Effector memory CD8-positive, alpha-beta T cell (primary cell): ENCODE measurements at regions not wholly inside any gene's neighbourhood (a gene's known extent, or its start where the extent isn't known, plus 50 kb on each side); places are given as distances from the start of the nearest gene placed in this dataset.
"Not testable (repeated sequence)": the region's sequence is repeated elsewhere in the genome, so short reads cannot be mapped to it uniquely, and the experiment has no call there.

Source experiments
- ATAC-seq: fragments of 150-1000 bp; cut with Tn5 transposase; replicated peaks from 2 replicates; pipeline ENCODE4 v1.10.0; 2021; ENCODE audit warnings: mild to moderate bottlenecking, moderate library complexity
- DNase-seq, 3 experiments: peaks; one replicate each; pipeline ENCODE4 v3.0.0; 2021
- H3K27ac Mint-ChIP-seq, 2 donors: one replicate each; pipeline ENCODE4 v1.8.0; 2022; ENCODE audit warnings: mild to moderate bottlenecking in 2 of 2, mixed read lengths in 2 of 2, moderate library complexity in 2 of 2
- H3K27me3 Mint-ChIP-seq, 2 donors: one replicate each; pipeline ENCODE4 v1.8.0; 2022; ENCODE audit warnings: mixed read lengths in 2 of 2
- H3K36me3 Mint-ChIP-seq: one replicate; pipeline ENCODE4 v1.8.0; 2022; ENCODE audit warnings: mild to moderate bottlenecking, moderate library complexity, mixed read lengths; ENCODE audit not compliant: insufficient read depth
- H3K4me1 Mint-ChIP-seq, 2 donors: one replicate each; pipeline ENCODE4 v1.8.0; 2022; ENCODE audit warnings: low read depth in 2 of 2, mixed read lengths in 2 of 2
- H3K4me3 Mint-ChIP-seq, 2 donors: one replicate each; pipeline ENCODE4 v1.8.0; 2022; ENCODE audit warnings: mild to moderate bottlenecking in 2 of 2, mixed read lengths in 2 of 2, moderate library complexity in 2 of 2
- H3K9me3 Mint-ChIP-seq, 2 donors: one replicate each; pipeline ENCODE4 v1.8.0; 2022; ENCODE audit warnings: mixed read lengths in 2 of 2

GRCh38 chr21:28084951-28085350, 907.7 kb downstream of the LTN1 start:
- Mint-ChIP-seq H3K4me1 (no peaks in the 10 kb centered on the region), H3K27me3 (no peaks in the 10 kb centered on the region), H3K9me3 (peaks cover 9% of the 10 kb centered on the region in 2 donors), H3K4me3 (no peak overlapping the region), H3K36me3 (no peaks in the 10 kb centered on the region), H3K27ac (no peak overlapping the region)
- DNase-seq (no peak), ATAC-seq (no peak)

GRCh38 chr21:28083350-28083749, 909.3 kb downstream of the LTN1 start:
- no peak overlapping the region for H3K4me3 Mint-ChIP-seq
- no peaks in the 10 kb centered on the region for H3K4me1 Mint-ChIP-seq
- no peaks in the 10 kb centered on the region for H3K27me3 Mint-ChIP-seq
- DNase-seq (no peak), ATAC-seq (no peak)
- peaks cover 5 to 9% of the 10 kb centered on the region in 2 donors for H3K9me3 Mint-ChIP-seq
- no peaks in the 10 kb centered on the region for H3K36me3 Mint-ChIP-seq
- H3K27ac Mint-ChIP-seq = no peak overlapping the region

- DNase-seq (no peak), ATAC-seq (no peak)
- no peak overlapping the region for H3K27ac Mint-ChIP-seq
- no peaks in the 10 kb centered on the region for H3K4me1 Mint-ChIP-seq
- no peaks in the 10 kb centered on the region for H3K36me3 Mint-ChIP-seq
- no peaks in the 10 kb centered on the region for H3K9me3 Mint-ChIP-seq
- no peaks in the 10 kb centered on the region for H3K27me3 Mint-ChIP-seq
- H3K4me3 Mint-ChIP-seq = no peak overlapping the region
These were observed 914.6 kb downstream of the LTN1 start for GRCh38 chr21:28078126-28078525.

GRCh38 chr21:28074676-28075075, 918.0 kb downstream of the LTN1 start:
- ATAC-seq (no peak), DNase-seq (no peak)
- H3K4me1 Mint-ChIP-seq = no peaks in the 10 kb centered on the region
- no peaks in the 10 kb centered on the region for H3K36me3 Mint-ChIP-seq
- no peaks in the 10 kb centered on the region for H3K27me3 Mint-ChIP-seq
- H3K27ac Mint-ChIP-seq = no peak overlapping the region
- no peak overlapping the region for H3K4me3 Mint-ChIP-seq
- H3K9me3 Mint-ChIP-seq = peaks cover 0 to 3% of the 10 kb centered on the region in 2 donors

DNA sequence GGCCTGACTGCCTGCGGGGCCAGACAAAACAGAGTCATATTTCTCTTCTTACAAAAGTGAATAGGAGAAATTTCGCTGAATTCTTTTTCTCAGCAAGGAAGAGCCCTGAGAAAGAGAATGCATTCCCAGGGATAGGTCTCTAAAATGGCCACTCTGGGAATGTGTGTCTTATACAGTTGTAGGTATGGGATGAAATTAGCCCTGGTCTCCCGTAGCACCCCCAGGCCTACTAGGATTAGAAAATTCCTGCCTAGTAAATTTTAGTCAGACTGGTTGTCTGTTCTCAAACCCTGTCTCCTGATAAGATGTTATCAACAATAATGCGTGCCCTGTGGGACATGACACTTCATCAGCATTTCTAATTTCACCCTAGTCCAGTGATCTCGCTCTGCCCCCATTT, 920.1 kb downstream of the LTN1 start:
- Mint-ChIP-seq H3K4me3 (no peak overlapping the region), H3K36me3 (no peaks in the 10 kb centered on the region), H3K4me1 (no peaks in the 10 kb centered on the region), H3K9me3 (peaks cover 0 to 3% of the 10 kb centered on the region in 2 donors), H3K27ac (no peak overlapping the region), H3K27me3 (no peaks in the 10 kb centered on the region)
- DNase-seq (no peak), ATAC-seq (no peak)

GRCh38 chr21:28069450-28069923, 923.2 kb downstream of the LTN1 start:
- DNase-seq (no peak), ATAC-seq (no peak)
- no peak overlapping the region for H3K27ac Mint-ChIP-seq
- H3K9me3 Mint-ChIP-seq = peaks cover 0 to 3% of the 10 kb centered on the region in 2 donors
- H3K4me1 Mint-ChIP-seq = no peaks in the 10 kb centered on the region
- no peaks in the 10 kb centered on the region for H3K36me3 Mint-ChIP-seq
- no peaks in the 10 kb centered on the region for H3K27me3 Mint-ChIP-seq
- no peak overlapping the region for H3K4me3 Mint-ChIP-seq

DNA sequence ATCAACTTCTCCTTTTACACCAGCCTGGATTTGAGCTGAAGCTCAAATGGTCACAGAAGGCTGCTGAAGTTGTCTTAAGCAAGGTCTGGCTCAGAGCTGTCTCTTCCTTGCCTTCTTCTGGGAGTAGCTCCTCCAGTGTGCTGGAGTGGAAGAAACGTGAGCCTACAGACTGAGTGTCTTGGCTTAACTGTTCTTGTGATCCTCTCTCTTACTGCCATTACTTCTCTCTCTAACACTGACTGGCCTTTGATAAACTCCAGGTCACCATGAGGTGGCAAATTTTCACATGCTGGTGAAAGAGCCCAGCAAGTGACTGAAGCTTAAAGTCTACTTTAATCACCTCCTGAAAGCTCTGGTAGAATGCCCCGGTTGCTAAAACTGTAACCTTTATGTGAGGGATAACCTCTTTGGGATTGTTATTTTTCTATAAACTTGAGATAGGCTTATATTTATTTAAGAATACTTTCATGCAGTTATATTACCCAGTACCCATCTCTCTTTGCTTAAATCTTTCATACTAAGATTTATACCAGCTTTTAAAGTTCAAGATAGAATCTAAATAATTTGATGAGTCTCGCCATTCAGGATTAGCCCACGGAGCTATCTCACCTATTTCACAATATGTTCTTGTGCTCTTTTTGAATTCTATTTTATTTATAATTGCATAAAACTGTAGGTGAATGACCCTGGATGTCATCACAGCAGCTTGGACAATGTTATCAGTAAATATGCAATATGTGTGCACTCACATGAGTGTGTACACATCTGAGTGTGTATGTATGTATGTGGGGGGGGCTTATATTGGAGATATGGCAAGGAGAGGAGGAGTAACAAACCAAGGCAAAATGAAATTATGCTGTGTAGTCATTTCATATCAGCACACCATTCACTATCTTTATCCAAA, 924.0 kb downstream of the LTN1 start:
- no peaks in the 10 kb centered on the region for H3K36me3 Mint-ChIP-seq
- H3K4me3 Mint-ChIP-seq = no peak overlapping the region
- no peaks in the 10 kb centered on the region for H3K4me1 Mint-ChIP-seq
- H3K9me3 Mint-ChIP-seq = peaks cover 0 to 3% of the 10 kb centered on the region in 2 donors
- no peak overlapping the region for H3K27ac Mint-ChIP-seq
- DNase-seq = no peak
- no peaks in the 10 kb centered on the region for H3K27me3 Mint-ChIP-seq
- ATAC-seq = no peak

DNA sequence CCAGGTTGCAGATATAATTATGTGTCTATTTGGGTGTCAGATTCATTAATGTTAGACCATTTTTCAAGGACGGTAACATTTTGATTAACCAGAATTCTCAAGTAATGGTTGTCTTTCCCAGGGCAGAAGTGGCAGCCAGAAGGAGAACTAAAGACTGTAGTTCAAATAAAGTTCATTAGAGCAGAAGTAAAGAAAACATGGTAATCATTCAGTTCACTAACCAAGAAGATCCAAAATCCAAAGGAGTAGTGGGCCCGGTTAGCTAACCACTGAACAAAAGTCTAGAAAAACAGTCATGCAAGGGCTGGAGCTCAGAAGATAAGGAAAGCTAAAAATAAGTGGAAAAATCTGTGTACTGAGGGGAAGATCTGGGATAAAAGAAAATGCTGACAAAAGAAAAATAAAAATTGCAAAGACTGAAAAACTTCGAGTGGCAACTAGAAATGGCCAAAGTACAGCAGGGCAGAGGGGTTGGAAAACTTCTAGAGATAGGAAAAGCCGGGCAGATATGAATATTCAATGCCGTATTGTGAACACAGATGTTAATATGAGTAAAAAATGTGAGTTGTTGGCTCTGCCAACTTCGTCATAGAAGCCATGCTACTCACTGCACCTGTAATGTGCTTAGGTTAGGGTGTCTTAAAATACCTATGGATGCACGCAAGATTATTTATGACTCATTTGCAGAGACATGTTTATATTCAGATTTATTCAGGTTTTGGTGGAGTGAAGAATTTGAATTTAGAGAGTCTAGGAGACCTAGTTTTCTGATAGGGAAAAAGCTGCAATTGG, 925.9 kb downstream of the LTN1 start:
- no peaks in the 10 kb centered on the region for H3K36me3 Mint-ChIP-seq

GRCh38 chr21:28066076-28066475, 926.6 kb downstream of the LTN1 start:
- ATAC-seq = no peak
- Mint-ChIP-seq H3K4me3 (no peak overlapping the region), H3K36me3 (no peaks in the 10 kb centered on the region), H3K9me3 (no peaks in the 10 kb centered on the region), H3K27ac (no peak overlapping the region), H3K4me1 (no peaks in the 10 kb centered on the region), H3K27me3 (no peaks in the 10 kb centered on the region)
- no peak for DNase-seq

More for the DNA sequence above, 925.9 kb downstream of the LTN1 start:
- no peak for ATAC-seq
- H3K9me3 Mint-ChIP-seq = no peaks in the 10 kb centered on the region
- H3K27me3 Mint-ChIP-seq = no peaks in the 10 kb centered on the region
- H3K27ac Mint-ChIP-seq = no peak overlapping the region
- H3K4me3 Mint-ChIP-seq = no peak overlapping the region
- no peaks in the 10 kb centered on the region for H3K4me1 Mint-ChIP-seq
- DNase-seq = no peak

DNA sequence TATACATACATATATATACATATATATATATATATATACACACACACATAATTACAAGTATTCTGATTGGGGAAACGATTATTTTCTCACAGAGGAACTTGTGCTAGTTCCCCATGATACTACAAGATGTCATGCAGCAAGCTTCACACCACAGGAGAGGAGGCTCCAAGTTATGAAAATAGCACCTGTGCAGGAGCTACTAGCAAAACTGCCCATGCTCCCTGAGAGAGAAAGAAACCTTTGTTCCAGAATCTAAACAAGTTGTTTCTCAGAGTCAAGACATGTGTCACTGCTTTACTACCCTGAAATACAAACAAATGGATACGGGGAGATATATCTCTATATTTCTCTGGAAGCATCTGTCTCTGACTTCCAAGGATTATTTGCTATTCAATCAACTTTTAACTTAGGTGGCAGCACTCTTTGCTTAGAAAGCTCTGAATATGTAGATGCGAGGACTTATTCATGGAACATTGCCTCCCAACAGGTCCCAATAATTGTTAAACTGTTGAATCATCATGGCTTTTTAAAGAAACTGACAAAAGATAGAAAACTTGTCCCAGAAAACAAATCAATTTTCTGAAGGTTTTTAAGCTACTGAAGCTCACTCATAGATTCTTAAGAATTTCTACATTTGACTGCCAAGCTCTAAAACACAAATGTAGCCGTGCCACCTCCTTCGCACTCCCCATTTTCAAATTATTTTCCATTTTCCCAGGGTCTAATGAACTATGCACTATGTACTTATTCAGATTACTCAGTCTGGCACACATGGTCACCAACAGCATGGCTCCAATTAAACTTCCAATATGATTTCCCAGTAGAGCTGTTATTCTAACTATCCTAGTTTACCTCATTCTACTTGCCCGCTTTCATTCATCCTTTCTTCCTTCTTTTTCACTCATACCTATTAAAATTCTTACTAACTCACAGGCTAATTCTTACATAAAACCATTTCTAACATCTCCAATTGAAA, 929.1 kb downstream of the LTN1 start:
- Mint-ChIP-seq H3K36me3 (no peaks in the 10 kb centered on the region), H3K4me3 (no peak overlapping the region), H3K9me3 (no peaks in the 10 kb centered on the region), H3K4me1 (no peaks in the 10 kb centered on the region), H3K27ac (no peak overlapping the region), H3K27me3 (no peaks in the 10 kb centered on the region)
- DNase-seq (no peak), ATAC-seq (no peak)

DNA sequence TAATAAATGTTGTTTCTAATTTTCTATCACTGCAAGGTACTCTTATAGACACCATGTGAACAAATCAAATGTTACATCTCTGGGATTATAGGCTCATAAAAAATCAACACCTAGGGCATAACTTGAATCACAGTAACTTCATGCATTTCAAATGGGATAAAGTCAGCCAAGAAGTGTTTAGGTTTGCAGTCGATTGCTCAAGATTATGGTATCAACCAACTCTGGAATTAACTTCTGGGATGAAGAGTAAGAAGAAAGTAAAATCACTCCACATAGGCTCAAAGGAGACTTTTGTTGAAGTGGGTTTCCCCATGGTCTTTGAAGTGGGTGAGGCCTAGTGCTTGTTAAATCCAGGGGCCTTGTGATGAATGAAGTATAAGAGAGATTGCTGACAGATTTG, 939.7 kb downstream of the LTN1 start:
- H3K27me3 Mint-ChIP-seq, H3K27ac Mint-ChIP-seq, DNase-seq, H3K4me1 Mint-ChIP-seq, H3K36me3 Mint-ChIP-seq, H3K9me3 Mint-ChIP-seq, H3K4me3 Mint-ChIP-seq, ATAC-seq: not testable (repeated sequence)

DNA sequence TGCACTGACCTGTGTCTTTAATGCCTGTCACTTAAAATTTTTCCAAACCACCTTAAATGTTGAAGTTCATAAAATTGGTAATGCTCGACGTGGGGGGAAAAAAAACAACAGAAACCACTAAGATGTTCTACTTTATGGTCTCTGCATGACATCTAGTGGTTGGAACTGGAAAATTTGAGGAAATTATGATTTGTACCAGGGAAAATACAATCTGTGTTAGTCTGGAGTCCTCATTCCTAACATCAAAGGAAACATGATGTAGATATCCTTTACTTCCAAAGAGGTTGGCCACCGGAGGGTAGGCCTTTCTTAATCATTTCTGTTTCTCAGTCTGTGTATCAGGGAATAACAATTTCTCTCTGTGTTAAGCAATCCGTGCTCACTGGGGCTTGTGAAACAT, 941.0 kb downstream of the LTN1 start:
- ATAC-seq = not testable (repeated sequence)

GRCh38 chr21:28035692-28036091, 957.0 kb downstream of the LTN1 start:
- not testable (repeated sequence) for ATAC-seq, H3K4me1 Mint-ChIP-seq, H3K27ac Mint-ChIP-seq, H3K27me3 Mint-ChIP-seq, H3K36me3 Mint-ChIP-seq, H3K9me3 Mint-ChIP-seq, H3K4me3 Mint-ChIP-seq, DNase-seq

More for the DNA sequence above, 941.0 kb downstream of the LTN1 start:
- H3K9me3 Mint-ChIP-seq, DNase-seq, H3K27me3 Mint-ChIP-seq, H3K27ac Mint-ChIP-seq, H3K36me3 Mint-ChIP-seq, H3K4me3 Mint-ChIP-seq, H3K4me1 Mint-ChIP-seq: not testable (repeated sequence)
